ENCODE measurements at regions not wholly inside any gene's neighbourhood (a gene's known extent, or its start where the extent isn't known, plus 50 kb on each side); places are given as distances from the start of the nearest gene placed in this dataset.
"Not testable (repeated sequence)": the region's sequence is repeated elsewhere in the genome, so short reads cannot be mapped to it uniquely, and the experiment has no call there.

- DNase-seq (ENCODE audit: low spot score): no peak
These were observed 117.7 kb upstream of the CCDC90B start for GRCh38 chr11:83403691-83404389.

DNA sequence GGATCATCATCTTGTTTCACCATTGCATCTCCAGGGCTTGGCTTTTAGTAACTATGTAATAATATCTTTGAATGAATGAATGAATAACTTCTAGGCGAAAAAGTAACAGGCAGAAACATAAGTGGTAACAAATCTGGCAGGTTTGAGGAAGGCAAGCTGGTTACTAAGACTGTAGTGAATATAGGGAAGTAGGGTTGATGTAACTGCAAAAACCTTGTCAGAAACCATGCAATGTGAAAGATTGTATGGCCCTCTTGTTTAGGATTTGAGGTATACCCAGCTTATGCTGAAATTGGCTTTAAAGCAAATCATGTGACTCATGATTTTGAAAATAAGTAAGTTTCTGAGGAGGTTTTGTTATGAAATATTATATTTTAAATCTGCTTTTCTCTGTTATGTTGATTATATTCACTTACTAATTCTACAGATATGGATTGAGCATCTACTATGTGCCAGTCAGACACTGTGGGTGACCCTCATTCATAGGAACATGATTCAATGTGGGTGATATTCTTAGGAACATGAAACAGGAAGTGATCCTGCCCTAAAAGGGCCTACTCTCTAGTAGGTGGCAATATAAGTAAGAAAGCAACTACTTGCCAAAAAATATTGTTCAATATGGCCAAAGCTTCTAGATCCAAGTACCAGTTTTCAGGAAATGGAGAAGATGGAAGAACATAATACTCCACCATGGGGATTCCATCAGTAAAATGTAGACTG is 115.5 kb upstream of the CCDC90B start:
- no peak for DNase-seq (ENCODE audit: low spot score)

DNA sequence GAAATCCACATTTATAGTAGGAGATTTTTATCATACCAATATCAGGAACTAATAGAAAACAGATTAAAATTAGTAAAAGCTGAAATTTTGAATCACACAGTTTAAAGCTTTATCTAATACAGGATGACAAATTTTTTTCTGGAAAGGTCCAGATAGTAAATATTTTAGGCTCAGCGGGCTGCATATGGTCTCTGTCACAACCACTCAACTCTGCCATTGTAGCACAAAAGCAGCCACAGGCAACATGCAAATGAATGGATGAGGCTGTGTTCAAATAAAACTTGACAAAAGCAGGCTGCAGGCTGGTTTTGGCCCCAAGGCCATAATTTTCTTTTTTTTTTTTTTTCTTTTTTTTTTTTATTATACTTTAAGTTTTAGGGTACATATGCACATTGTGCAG is 108.2 kb upstream of the CCDC90B start:
- DNase-seq (ENCODE audit: low spot score): no peak

GRCh38 chr11:83392556-83392955 is 106.4 kb upstream of the CCDC90B start:
- DNase-seq (ENCODE audit: low spot score): no peak

GRCh38 chr11:83389975-83390374 is 103.8 kb upstream of the CCDC90B start:
- DNase-seq (ENCODE audit: low spot score): no peak

- DNase-seq (ENCODE audit: low spot score): not testable (repeated sequence)
These were observed 97.7 kb upstream of the CCDC90B start for GRCh38 chr11:83383838-83384237.

GRCh38 chr11:83374311-83374710 is 88.1 kb upstream of the CCDC90B start:
- DNase-seq (ENCODE audit: low spot score): no peak

- no peak for DNase-seq (ENCODE audit: low spot score)
These were observed 85.3 kb upstream of the CCDC90B start for GRCh38 chr11:83371489-83371888.

DNA sequence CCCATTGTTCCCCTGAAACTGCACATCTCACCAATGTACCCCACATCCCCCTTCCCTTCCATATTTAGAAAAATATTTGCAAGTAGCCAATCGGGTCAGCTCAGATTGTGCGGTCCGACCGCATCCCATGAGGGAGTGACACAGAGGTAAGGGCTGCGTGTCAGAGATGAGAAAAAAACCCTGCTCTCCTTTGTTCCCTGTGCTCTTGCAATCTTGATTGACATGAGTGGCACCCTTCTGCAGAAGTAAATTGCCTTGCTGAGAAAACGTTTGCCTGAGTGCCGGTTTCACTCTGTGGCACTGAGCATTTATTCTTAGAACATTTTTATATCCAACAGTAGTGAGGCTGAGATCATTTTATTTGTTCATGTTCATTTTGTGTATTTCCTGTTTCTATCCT is 81.6 kb upstream of the CCDC90B start:
- no peak for DNase-seq (ENCODE audit: low spot score)

- DNase-seq (ENCODE audit: low spot score): peak; percentile 36
These were observed 78.4 kb upstream of the CCDC90B start for GRCh38 chr11:83364500-83365045.

- DNase-seq (ENCODE audit: low spot score): no peak
These were observed 77.1 kb upstream of the CCDC90B start for GRCh38 chr11:83363312-83363711.

- no peak for DNase-seq (ENCODE audit: low spot score)
These were observed 75.7 kb upstream of the CCDC90B start for GRCh38 chr11:83361831-83362230.

- DNase-seq (ENCODE audit: low spot score): no peak
These were observed 69.2 kb upstream of the CCDC90B start for GRCh38 chr11:83355391-83355790.

DNA sequence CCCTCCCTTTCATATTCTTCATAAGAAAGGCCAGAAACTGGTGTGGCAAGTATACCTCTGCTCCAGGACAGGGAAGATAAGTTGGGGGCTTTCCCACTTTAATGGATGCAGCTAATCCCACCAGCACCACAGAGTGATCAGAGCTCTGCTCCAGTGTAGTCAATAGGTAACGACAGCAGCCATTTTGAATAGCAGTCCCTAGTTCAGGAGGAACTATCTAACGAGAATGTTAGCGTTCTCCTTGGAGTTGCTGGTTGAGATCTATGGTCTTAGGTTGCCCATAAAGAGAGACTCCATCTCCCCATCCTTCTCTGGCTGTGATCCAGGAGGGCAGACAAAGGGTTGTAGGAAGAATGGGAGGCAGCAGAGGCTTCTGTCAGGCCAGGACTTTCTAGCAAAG is 64.0 kb upstream of the CCDC90B start:
- DNase-seq (ENCODE audit: low spot score): no peak

- no peak for DNase-seq (ENCODE audit: low spot score)
These were observed 63.1 kb upstream of the CCDC90B start for GRCh38 chr11:83349296-83349695.

GRCh38 chr11:83346706-83347105 is 60.5 kb upstream of the CCDC90B start:
- DNase-seq (ENCODE audit: low spot score): not testable (repeated sequence)

- DNase-seq (ENCODE audit: low spot score): not testable (repeated sequence)
These were observed 58.4 kb upstream of the CCDC90B start for GRCh38 chr11:83344521-83344920.

DNA sequence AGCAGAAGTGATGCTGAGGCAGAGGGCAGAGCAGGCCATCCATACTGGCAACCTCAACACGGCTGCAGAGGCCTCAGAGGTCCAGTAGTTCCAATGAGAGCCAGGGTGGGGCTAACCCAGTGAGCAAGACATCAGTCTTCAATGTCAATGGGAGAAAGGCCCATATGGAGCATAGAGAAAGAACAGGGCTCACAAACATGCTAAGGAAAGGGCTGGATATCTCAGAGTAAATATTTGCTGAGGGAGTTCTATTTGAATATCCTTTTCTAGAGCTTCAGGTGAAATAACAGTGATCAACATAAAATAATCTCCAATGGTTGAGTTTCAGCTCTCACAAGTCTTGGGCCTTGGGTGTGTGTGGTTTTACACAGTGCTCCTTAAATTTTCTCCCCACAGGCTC is 50.8 kb upstream of the CCDC90B start:
- no peak for DNase-seq (ENCODE audit: low spot score)

All from RKO (cell line).